ENCODE measurements at regions not wholly inside any gene's neighbourhood (a gene's known extent, or its start where the extent isn't known, plus 50 kb on each side); places are given as distances from the start of the nearest gene placed in this dataset.

DNA sequence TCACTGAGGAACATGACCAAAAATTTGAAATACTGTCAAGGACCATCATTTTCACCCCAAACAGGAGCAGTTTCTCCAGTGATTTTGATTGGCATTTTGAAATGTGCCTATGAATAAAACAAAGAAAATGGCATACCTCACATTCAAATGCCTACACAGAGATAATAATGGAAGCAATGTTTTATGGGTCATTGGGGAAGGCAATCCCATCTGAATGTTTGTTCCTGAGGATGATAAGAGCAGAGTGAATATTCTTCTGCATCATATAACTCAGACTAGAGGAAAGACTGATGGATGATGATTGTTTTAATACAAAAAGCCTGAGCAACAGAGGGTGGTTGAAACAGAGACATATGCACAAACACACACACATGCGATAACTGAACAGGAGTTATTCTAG, 2749.9 kb downstream of the PCDH9 start:
- no peaks in the 10 kb centered on the region for H3K27me3 Mint-ChIP-seq (ENCODE audit: insufficient read depth, low read depth, poor library complexity)
- TF ChIP-seq EZH2 (IDR thresholded peaks at IDR 0.05; ENCODE audit: low read depth, unreplicated experiment) (no peak), CREB1 (CRISPR knock-in tag; IDR thresholded peaks at IDR 0.05; ENCODE audit: low read depth) (no peak), EZH2phosphoT487 (IDR thresholded peaks at IDR 0.05; ENCODE audit: unreplicated experiment) (no peak), STAT1 (IDR thresholded peaks at IDR 0.05; ENCODE audit: unreplicated experiment) (no peak), POLR2AphosphoS5 (IDR thresholded peaks at IDR 0.05; ENCODE audit: low read depth) (no peak), JUNB (IDR thresholded peaks at IDR 0.05; ENCODE audit: unreplicated experiment) (no peak), ZNF114 (CRISPR knock-in tag; IDR thresholded peaks at IDR 0.05) (no peak), ZNF331 (CRISPR knock-in tag; IDR thresholded peaks at IDR 0.05; ENCODE audit: low read depth) (no peak), NANOG (IDR thresholded peaks at IDR 0.05; ENCODE audit: borderline replicate concordance) (no peak)
- TF ChIP-seq, protein P1, sequence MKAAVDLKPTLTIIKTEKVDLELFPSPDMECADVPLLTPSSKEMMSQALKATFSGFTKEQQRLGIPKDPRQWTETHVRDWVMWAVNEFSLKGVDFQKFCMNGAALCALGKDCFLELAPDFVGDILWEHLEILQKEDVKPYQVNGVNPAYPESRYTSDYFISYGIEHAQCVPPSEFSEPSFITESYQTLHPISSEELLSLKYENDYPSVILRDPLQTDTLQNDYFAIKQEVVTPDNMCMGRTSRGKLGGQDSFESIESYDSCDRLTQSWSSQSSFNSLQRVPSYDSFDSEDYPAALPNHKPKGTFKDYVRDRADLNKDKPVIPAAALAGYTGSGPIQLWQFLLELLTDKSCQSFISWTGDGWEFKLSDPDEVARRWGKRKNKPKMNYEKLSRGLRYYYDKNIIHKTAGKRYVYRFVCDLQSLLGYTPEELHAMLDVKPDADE (IDR thresholded peaks at IDR 0.05), result no peak
- TF ChIP-seq, protein P2, sequence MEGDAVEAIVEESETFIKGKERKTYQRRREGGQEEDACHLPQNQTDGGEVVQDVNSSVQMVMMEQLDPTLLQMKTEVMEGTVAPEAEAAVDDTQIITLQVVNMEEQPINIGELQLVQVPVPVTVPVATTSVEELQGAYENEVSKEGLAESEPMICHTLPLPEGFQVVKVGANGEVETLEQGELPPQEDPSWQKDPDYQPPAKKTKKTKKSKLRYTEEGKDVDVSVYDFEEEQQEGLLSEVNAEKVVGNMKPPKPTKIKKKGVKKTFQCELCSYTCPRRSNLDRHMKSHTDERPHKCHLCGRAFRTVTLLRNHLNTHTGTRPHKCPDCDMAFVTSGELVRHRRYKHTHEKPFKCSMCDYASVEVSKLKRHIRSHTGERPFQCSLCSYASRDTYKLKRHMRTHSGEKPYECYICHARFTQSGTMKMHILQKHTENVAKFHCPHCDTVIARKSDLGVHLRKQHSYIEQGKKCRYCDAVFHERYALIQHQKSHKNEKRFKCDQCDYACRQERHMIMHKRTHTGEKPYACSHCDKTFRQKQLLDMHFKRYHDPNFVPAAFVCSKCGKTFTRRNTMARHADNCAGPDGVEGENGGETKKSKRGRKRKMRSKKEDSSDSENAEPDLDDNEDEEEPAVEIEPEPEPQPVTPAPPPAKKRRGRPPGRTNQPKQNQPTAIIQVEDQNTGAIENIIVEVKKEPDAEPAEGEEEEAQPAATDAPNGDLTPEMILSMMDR (conservative IDR thresholded peaks at IDR 0.05; ENCODE audit: low read depth in 2 of 2), result no peak
- TF ChIP-seq, protein P3, sequence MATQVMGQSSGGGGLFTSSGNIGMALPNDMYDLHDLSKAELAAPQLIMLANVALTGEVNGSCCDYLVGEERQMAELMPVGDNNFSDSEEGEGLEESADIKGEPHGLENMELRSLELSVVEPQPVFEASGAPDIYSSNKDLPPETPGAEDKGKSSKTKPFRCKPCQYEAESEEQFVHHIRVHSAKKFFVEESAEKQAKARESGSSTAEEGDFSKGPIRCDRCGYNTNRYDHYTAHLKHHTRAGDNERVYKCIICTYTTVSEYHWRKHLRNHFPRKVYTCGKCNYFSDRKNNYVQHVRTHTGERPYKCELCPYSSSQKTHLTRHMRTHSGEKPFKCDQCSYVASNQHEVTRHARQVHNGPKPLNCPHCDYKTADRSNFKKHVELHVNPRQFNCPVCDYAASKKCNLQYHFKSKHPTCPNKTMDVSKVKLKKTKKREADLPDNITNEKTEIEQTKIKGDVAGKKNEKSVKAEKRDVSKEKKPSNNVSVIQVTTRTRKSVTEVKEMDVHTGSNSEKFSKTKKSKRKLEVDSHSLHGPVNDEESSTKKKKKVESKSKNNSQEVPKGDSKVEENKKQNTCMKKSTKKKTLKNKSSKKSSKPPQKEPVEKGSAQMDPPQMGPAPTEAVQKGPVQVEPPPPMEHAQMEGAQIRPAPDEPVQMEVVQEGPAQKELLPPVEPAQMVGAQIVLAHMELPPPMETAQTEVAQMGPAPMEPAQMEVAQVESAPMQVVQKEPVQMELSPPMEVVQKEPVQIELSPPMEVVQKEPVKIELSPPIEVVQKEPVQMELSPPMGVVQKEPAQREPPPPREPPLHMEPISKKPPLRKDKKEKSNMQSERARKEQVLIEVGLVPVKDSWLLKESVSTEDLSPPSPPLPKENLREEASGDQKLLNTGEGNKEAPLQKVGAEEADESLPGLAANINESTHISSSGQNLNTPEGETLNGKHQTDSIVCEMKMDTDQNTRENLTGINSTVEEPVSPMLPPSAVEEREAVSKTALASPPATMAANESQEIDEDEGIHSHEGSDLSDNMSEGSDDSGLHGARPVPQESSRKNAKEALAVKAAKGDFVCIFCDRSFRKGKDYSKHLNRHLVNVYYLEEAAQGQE (IDR thresholded peaks at IDR 0.05; ENCODE audit: unreplicated experiment), result no peak
- TF ChIP-seq, protein P4, sequence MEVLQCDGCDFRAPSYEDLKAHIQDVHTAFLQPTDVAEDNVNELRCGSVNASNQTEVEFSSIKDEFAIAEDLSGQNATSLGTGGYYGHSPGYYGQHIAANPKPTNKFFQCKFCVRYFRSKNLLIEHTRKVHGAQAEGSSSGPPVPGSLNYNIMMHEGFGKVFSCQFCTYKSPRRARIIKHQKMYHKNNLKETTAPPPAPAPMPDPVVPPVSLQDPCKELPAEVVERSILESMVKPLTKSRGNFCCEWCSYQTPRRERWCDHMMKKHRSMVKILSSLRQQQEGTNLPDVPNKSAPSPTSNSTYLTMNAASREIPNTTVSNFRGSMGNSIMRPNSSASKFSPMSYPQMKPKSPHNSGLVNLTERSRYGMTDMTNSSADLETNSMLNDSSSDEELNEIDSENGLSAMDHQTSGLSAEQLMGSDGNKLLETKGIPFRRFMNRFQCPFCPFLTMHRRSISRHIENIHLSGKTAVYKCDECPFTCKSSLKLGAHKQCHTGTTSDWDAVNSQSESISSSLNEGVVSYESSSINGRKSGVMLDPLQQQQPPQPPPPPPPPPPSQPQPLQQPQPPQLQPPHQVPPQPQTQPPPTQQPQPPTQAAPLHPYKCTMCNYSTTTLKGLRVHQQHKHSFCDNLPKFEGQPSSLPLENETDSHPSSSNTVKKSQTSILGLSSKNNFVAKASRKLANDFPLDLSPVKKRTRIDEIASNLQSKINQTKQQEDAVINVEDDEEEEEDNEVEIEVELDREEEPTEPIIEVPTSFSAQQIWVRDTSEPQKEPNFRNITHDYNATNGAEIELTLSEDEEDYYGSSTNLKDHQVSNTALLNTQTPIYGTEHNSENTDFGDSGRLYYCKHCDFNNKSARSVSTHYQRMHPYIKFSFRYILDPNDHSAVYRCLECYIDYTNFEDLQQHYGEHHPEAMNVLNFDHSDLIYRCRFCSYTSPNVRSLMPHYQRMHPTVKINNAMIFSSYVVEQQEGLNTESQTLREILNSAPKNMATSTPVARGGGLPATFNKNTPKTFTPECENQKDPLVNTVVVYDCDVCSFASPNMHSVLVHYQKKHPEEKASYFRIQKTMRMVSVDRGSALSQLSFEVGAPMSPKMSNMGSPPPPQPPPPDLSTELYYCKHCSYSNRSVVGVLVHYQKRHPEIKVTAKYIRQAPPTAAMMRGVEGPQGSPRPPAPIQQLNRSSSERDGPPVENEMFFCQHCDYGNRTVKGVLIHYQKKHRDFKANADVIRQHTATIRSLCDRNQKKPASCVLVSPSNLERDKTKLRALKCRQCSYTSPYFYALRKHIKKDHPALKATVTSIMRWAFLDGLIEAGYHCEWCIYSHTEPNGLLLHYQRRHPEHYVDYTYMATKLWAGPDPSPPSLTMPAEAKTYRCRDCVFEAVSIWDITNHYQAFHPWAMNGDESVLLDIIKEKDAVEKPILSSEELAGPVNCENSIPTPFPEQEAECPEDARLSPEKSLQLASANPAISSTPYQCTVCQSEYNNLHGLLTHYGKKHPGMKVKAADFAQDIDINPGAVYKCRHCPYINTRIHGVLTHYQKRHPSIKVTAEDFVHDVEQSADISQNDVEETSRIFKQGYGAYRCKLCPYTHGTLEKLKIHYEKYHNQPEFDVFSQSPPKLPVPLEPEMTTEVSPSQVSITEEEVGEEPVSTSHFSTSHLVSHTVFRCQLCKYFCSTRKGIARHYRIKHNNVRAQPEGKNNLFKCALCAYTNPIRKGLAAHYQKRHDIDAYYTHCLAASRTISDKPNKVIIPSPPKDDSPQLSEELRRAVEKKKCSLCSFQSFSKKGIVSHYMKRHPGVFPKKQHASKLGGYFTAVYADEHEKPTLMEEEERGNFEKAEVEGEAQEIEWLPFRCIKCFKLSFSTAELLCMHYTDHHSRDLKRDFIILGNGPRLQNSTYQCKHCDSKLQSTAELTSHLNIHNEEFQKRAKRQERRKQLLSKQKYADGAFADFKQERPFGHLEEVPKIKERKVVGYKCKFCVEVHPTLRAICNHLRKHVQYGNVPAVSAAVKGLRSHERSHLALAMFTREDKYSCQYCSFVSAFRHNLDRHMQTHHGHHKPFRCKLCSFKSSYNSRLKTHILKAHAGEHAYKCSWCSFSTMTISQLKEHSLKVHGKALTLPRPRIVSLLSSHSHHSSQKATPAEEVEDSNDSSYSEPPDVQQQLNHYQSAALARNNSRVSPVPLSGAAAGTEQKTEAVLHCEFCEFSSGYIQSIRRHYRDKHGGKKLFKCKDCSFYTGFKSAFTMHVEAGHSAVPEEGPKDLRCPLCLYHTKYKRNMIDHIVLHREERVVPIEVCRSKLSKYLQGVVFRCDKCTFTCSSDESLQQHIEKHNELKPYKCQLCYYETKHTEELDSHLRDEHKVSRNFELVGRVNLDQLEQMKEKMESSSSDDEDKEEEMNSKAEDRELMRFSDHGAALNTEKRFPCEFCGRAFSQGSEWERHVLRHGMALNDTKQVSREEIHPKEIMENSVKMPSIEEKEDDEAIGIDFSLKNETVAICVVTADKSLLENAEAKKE (CRISPR knock-in tag; IDR thresholded peaks at IDR 0.05), result no peak
- H3K4me1 Mint-ChIP-seq, result peaks cover 16% of the 10 kb centered on the region
- no peaks in the 10 kb centered on the region for H3K79me2 ChIP-seq (replicated peaks; ENCODE audit: insufficient read depth)
- H3K36me3 Mint-ChIP-seq (ENCODE audit: low read depth), result peaks cover 9% of the 10 kb centered on the region; the same call in 2 of the 3 replicates
- H3K4me1 ChIP-seq (ENCODE audit: insufficient read depth), result peaks cover 20% of the 10 kb centered on the region
- H3K27ac Mint-ChIP-seq, result peak overlapping the region; percentile 58; the same call in 1 of the 2 replicates
- 0 out of 2 replicates have a peak overlapping the region, but pooled peaks have one; percentile 16 for H3K4me3 ChIP-seq
- no peak overlapping the region for H3K4me3 Mint-ChIP-seq
- H2AFZ ChIP-seq, result peak overlapping the region; percentile 60; the same call in 1 of the 2 replicates
- no peak overlapping the region for H3K27ac ChIP-seq (ENCODE audit: low read depth)
- DNase-seq (ENCODE audit: low spot score) (no peak), ATAC-seq (no peak)
- no peaks in the 10 kb centered on the region for H3F3A ChIP-seq (replicated peaks; ENCODE audit: low read depth)
- H4K20me1 ChIP-seq (replicated peaks; ENCODE audit: insufficient read depth), result no peaks in the 10 kb centered on the region
- peaks cover 5% of the 10 kb centered on the region; the same call in 2 of the 3 replicates for H3K9me3 Mint-ChIP-seq
- peak overlapping the region; percentile 62 for H3K4me2 ChIP-seq
- no peaks in the 10 kb centered on the region for H3K36me3 ChIP-seq (ENCODE audit: insufficient read depth)
- no peaks in the 10 kb centered on the region for H3K27me3 ChIP-seq (ENCODE audit: insufficient read depth)
- no peaks in the 10 kb centered on the region for H3K9me2 ChIP-seq (ENCODE audit: insufficient read depth)

Data from GM23338 (cell line).